GM18511 (cell line): ENCODE measurements at regions not wholly inside any gene's neighbourhood (a gene's known extent, or its start where the extent isn't known, plus 50 kb on each side); places are given as distances from the start of the nearest gene placed in this dataset.
A peak's percentile ranks its signal among the peaks of the same experiment; 100 is the strongest.
"Not testable (repeated sequence)": the region's sequence is repeated elsewhere in the genome, so short reads cannot be mapped to it uniquely, and the experiment has no call there.

Experiments used
- ATAC-seq: cut with Tn5 transposase; IDR thresholded peaks from one replicate; pipeline ENCODE4 v1.9.1; 2021; ENCODE audit warnings: mild to moderate bottlenecking, moderate library complexity; ENCODE audit not compliant: unreplicated experiment

GRCh38 chr7:17083392-17084165, 201.8 kb upstream of the AGR3 start:
- ATAC-seq = no peak

- ATAC-seq = no peak
Measured at GRCh38 chr7:17084166-17084475, 202.3 kb upstream of the AGR3 start.

DNA sequence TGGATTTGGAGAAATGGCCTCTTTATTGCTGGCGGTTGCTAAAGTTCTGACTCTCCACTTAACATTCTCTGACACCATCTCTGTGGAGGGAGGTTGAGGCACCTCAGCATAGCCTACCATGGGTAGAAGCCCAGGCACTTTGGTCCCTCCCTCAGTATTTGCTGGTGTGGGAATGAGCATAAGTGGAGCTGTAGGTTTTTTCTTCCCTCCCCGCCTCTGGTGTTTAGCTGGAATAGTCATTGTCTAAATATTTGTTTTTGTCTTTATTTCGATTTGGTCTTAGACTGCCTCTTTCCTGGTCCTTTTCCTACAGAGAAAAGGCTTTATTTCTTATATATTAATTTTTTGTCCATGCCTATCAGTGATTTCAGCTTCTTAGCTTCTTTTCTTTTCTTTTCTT, 203.4 kb upstream of the AGR3 start:
- no peak for ATAC-seq

- ATAC-seq = no peak
Measured at GRCh38 chr7:17086403-17086802, 204.6 kb upstream of the AGR3 start.

DNA sequence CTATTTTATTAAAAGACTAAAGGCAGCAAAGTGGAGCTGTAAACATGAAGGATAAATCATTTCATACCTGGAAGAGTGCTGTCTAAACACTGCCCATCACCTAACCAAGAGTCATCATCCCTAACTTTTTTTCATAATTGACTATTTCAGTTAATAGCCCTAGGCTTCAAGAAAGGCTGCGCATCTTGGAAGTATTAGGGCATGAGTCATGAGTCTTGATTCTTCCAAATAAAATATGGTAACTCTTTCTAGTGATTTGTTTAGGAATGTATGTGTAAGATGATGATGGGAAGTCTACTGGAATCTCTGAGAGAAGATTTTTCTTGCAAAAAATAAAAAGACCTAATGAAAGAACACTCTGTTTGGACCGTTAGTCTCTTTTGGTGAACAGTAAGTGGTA, 207.7 kb upstream of the AHR start:
- no peak for ATAC-seq

GRCh38 chr7:17093461-17093860, 205.0 kb upstream of the AHR start:
- no peak for ATAC-seq

DNA sequence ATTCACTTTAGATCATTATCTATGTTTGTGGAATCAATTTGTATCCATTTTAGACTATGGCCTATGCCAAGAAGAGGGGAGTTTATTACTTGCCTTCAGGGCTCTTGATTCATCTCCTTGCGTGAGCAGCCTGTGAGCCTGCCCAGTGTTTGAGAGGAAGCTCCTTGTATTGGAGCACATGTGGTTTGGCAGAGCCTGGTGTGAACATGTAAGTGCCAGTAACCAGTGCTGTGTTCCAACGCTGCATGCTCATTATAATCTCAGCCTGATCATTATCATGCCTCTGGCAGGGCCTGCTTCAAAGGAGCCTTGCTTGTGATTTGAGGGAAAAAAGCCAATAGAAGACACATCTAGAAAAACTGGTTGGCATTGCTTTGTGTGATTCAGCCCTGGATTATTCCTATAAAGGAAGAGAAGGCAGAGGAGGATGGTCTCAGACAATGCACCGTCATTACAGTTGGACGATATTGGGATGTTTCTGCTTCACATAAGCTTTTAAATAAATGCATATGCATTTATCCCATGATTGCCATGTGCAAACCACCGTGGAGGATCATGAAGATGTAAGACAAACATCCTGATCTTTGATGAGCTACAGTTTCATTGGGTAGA, 203.4 kb upstream of the AHR start:
- ATAC-seq = no peak

DNA sequence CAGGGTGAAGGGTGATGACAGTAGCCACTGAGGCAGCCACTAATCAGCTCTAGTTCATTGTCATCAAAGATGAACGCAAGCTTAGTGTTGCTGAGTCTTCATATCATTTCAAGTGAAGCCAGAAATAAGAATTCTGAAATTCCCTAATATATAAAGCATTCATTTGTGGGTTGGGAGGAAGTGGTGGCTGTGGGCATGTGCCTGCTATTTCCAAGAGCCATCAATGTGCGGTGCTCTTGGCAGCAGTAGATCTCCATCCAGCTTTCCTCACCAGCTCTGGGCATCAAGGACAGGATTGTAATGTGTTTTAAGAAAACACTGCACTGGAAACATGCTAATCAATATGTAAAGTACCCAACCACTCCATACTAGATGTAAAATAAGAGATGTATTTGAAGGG, 202.5 kb upstream of the AHR start:
- ATAC-seq = no peak

GRCh38 chr7:17097668-17098297, 200.7 kb upstream of the AHR start:
- peak; percentile 62 for ATAC-seq

- ATAC-seq = no peak
Measured at GRCh38 chr7:17098515-17098914, 199.9 kb upstream of the AHR start.

DNA sequence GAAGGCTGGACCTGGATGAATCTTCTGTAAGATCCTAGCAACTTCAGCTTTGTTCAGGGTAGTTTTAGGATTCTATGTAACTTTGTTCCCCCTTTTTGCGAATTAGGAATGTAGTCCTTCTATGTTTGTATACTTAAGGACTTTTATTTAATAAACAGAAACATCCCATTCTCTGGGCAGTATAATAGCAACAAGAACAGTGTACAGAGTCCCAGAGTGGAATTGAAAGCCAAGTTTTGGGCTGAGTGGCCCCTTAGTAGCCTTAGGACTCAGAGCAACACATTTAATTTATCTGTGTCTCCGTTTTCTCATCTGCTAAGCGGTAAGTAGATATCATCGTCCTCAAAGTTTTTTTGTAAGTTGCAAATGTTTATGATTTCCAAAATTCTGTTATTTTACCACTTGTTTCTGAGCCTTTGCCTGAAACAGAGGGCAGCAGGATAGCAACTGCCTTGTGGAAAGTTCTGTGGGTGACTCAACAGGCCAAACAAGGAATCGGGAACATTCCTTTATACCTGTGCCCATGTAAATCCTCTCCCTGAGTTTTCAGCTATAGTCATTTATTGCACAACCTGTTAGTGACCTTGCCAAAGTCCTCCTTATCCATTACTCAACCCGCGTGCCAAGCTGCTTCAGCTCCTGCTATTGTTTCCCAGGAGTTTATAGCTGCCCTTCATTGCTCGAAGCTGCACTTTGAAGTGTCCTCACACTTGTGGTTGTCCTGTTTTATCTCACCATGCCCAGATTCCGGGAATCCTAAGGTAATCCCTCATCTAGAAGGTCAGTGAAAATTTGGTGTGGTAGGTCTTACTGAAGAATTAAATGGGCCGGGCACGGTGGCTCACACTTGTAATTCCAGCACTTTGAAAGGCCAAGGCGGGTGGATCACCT, 199.1 kb upstream of the AHR start:
- no peak for ATAC-seq

- ATAC-seq = not testable (repeated sequence)
Measured at GRCh38 chr7:17099974-17100509, 198.4 kb upstream of the AHR start.

GRCh38 chr7:17101207-17101696, 197.2 kb upstream of the AHR start:
- no peak for ATAC-seq

GRCh38 chr7:17103170-17103569, 195.3 kb upstream of the AHR start:
- no peak for ATAC-seq

DNA sequence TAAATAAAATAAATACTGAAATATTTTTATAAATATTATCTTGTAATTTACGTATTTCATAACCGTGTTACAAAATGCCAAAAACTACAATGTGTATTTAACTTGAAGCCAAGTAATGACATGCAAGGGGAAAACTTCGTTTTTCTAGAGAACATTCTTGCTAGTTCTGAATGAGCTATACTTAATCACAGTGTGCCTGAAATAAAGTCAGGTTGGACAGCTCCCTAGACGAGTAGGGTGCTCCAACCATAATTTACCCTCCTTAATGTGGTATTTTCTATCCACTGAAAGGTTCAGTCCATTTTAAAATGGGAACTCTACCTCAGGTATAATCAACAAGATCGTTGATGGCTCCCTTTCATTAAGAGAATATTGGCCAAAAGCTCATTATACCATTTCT, 194.5 kb upstream of the AHR start:
- no peak for ATAC-seq

DNA sequence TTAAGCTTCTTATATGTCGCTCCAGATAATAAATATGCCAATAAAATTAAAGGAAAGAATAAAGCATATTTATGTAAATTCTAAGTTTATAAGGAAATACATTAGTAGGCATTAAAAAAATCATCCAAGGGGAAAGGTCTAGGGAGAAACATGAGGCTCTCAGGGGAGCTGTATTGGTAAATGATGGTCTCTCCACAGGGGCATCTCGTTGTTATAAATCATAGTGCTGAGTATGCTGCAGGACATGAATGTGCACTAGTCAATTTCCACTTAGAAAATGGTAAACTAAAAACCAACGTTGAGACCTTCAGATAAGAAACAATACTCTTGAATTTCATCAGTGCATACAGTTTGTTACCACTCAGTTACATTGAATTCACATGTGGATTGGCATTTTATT, 194.0 kb upstream of the AHR start:
- ATAC-seq = no peak

- ATAC-seq = no peak
Measured at GRCh38 chr7:17105701-17106100, 192.8 kb upstream of the AHR start.

GRCh38 chr7:17108049-17108584, 190.3 kb upstream of the AHR start:
- ATAC-seq = no peak

GRCh38 chr7:17109020-17109419, 189.4 kb upstream of the AHR start:
- ATAC-seq = no peak

GRCh38 chr7:17113770-17114169, 184.7 kb upstream of the AHR start:
- ATAC-seq = not testable (repeated sequence)

- no peak for ATAC-seq
Measured at GRCh38 chr7:17118412-17118811, 180.0 kb upstream of the AHR start.
